Cardiac fibroblast (primary cell): ENCODE measurements at regions not wholly inside any gene's neighbourhood (a gene's known extent, or its start where the extent isn't known, plus 50 kb on each side); places are given as distances from the start of the nearest gene placed in this dataset.
A peak's percentile ranks its signal among the peaks of the same experiment; 100 is the strongest.

Source experiments
- DNase-seq, 2 donors: peaks; one replicate each; pipeline versions ENCODE4 v3.0.0 to v3.0.0-alpha.2; 2010; ENCODE audit warnings: low read depth in 2 of 2
- H3K4me3 ChIP-seq, 2 donors: replicated peaks in 1 of 2; 1 replicate in 1 of 2; 2 replicates in 1 of 2; pipeline ENCODE4 v1.5.1; 2011; ENCODE audit warnings: low read depth in 2 of 2, low read length in 2 of 2, mild to moderate bottlenecking in 2 of 2, moderate library complexity in 1 of 2
- TF ChIP-seq, protein P1 (sequence below): IDR thresholded peaks from one replicate; pipeline ENCODE4 v1.5.1; 2011; ENCODE audit warnings: low read depth, mild to moderate bottlenecking, low read length, inconsistent platforms

DNA sequence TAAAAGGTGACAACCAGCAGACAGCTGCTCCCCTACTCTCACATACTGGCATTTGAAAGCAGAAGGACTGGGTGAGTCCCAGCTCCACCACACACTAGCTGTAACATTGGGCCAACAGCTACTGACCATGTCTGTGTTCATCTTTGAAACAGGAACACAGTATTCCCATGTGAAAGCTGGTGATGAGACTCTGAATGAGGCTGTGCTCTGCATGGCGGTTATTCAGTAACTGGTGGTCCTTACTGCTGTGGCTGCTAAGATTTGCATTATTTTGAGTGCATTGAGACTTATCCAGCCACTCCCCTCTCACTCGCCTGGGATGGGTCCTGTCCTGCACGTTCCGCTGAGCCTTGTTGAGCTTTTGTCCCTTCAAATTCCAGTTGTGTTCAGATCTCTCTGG lies 342.9 kb downstream of the FOXL1 start:
- DNase-seq = no peak
- TF ChIP-seq, protein P1, sequence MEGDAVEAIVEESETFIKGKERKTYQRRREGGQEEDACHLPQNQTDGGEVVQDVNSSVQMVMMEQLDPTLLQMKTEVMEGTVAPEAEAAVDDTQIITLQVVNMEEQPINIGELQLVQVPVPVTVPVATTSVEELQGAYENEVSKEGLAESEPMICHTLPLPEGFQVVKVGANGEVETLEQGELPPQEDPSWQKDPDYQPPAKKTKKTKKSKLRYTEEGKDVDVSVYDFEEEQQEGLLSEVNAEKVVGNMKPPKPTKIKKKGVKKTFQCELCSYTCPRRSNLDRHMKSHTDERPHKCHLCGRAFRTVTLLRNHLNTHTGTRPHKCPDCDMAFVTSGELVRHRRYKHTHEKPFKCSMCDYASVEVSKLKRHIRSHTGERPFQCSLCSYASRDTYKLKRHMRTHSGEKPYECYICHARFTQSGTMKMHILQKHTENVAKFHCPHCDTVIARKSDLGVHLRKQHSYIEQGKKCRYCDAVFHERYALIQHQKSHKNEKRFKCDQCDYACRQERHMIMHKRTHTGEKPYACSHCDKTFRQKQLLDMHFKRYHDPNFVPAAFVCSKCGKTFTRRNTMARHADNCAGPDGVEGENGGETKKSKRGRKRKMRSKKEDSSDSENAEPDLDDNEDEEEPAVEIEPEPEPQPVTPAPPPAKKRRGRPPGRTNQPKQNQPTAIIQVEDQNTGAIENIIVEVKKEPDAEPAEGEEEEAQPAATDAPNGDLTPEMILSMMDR = no peak
- no peak overlapping the region for H3K4me3 ChIP-seq

DNA sequence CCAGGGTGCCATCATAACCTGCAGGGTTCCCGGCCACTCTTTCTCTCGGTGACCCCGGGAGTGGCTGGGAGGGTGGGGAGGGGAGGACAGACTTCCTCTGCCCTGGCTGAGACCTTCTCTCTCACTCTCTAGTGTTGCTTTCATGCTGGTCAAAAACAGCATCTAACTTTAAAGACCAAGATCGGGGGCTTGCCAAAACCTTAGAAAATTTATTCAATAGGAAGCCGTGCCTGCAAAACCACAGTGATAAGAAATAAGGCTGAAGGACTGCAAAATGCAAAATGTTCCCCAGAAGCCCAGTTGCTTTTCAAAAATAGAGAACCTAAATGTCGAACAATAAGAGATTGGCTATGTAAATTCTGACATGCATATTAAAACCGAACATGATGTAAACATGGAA lies 344.0 kb downstream of the FOXL1 start:
- H3K4me3 ChIP-seq = no peak overlapping the region
- DNase-seq = no peak
- TF ChIP-seq, protein P1 = no peak

DNA sequence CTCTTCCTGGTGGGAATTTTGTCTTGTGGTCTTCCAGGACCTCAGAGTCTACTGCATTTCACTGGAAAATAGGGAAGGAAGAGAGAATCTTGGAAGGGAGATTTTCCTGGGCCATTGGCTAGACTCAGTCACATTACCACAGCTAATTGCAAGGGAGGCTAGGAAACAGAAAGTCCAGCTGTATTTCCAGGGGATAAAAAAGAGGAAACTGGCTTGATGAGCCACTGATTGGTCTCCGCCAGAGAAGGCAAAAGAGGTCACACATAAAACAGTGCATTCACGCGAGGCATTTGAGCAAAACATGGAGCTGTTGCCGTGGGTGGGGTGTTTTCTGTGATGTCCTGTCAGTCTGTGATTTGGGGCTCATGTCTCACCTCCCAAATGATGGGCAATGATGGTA lies 345.3 kb downstream of the FOXL1 start:
- DNase-seq = no peak

DNA sequence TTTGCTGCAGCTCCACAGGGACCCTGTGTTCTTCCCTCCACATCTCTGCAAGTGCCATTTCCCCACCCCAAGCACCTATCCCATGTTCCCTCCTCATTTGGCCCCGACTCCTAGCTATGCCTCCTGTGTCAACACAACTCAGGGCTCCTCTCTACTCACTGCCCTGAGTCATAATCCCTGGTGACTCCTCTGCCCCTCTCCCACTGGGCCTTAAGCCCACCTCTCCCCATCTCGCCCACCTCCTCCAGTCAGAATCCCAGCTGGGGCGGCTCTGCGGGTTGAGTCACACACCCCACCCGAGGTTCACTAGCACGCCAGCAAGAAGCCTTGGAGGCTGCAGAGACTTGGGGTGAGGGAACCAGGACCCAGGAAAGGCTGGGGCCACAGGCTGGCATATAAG lies 346.2 kb downstream of the FOXL1 start:
- DNase-seq = peak; percentile 55 to 94
- no peak overlapping the region for H3K4me3 ChIP-seq
- TF ChIP-seq, protein P1 = no peak

More for the DNA sequence above, 345.3 kb downstream of the FOXL1 start:
- TF ChIP-seq, protein P1 = no peak
- no peak overlapping the region for H3K4me3 ChIP-seq

DNA sequence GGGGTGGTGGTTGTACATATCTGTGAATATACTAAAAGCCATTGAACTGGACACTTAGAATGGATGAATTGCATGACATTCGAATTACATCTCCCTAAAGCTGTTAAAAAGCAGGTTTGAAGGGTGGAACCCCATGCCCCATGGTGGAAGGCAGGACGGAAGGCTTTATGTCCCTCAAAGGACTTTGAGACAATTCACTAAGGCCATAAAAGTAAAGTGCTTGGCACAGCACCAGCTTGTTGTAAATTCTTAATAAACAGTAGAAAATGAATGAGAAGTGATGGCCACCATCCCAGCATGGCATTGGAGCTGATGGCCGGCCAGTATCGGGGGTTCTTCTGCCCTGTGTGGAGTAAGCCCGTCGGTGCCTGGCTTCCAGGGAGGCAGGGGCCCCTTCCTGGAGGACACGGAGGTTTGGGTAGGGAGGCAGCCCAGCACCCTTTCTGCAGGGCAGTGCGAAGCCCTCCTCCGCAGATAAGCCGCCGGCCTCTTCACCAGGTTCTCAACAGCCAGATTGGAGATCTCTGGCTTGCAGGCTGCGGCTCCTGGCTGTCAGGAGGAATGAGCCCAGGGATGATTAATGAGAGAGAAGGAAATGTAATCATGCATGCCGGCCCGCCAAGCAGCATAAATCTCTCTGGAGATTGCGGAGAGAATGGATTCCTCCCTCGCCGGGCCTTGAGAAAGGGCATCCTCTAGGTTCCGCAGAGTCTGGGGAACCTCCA lies 346.9 kb downstream of the FOXL1 start:
- peak; percentile 81 to 84 for DNase-seq
- H3K4me3 ChIP-seq = no peak overlapping the region
- TF ChIP-seq, protein P1 = no peak

DNA sequence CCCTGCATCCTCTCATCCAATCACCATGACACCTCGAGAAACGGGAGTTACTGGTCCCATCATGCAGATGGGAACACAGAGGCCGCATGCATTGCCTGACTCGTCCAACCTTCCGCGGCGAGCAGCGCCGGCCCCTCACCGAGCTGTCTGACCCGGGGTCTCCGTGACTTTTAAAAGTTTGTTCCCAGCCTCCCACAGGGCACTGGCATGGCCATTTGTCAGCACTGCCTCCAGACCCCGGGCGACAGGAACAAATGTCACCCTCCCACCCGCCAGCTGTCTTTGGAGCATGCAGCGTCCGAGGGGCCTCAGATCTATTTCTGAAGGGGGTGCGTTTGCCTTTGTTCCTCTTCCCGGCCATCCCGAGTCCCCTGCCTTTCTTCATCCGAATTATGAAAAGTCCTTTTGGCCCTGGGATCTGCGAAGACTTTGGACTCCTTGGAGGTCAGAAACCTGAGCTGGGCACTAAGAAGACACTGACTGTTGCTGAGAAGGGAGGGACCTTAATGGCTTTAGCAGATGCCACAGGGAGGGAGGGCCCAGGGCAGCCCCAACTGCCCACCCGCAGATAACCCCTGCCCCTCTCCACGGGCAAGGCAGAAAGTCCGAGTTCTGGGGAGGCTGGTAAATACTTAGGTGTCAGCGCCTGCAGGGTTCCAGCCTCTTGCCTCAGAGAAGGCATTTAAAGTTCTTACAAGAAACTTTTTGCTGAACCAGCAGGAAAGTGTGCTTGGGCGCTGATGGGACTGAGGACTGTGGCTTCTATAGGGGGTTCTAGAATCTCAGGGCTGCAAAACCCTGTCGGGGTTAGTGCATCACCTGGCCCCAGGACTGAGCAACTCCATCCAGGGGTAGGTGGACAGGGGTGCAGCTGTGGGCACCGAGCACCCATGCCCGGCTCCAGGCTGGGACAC lies 348.1 kb downstream of the FOXL1 start:
- TF ChIP-seq, protein P1 = no peak
- no peak for DNase-seq
- H3K4me3 ChIP-seq = no peak overlapping the region
